WI38 (cell line): ENCODE measurements at regions not wholly inside any gene's neighbourhood (a gene's known extent, or its start where the extent isn't known, plus 50 kb on each side); places are given as distances from the start of the nearest gene placed in this dataset.

ENCODE experiments used
- H3K4me3 ChIP-seq: 2 replicates; pipeline ENCODE4 v1.5.1; 2011; ENCODE audit warnings: low read depth, mild to moderate bottlenecking, control low read depth, low read length
- CTCF ChIP-seq: IDR thresholded peaks from 2 replicates; pipeline ENCODE4 v1.5.1; 2012; ENCODE audit warnings: low read depth, mild to moderate bottlenecking, control low read depth, low read length

DNA sequence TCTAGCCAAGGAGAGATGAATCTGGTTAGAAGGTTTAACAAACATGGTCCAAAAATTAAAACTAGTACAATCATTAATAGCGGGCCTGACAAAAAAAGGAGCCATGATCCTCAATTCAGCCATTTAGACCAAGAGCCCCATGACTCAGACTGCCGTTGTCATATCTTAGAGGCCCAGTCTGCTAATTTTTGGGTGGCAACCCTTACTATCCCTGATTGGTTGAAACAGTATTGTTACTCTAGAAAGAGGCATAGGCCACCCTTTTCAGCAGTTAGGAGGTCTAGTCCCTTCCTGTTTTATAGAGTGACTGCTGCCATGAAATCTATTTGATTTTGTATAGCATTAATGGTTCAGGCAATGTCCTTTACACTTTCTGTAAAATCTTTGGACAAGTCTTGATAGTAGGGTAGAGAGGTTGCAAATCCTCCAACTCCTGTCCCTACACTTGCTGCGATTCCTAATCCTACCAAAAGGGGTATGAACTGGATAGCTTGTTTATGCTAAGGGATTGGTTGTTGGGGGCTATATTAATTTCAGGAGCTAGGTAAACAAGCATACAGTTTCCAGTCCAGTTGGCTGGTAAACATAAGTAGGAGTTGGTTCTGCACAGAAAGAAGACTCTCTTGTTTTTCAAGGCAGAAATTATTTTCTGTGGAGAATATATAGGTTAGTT is 1056.3 kb upstream of the CNTN5 start:
- no peak overlapping the region for H3K4me3 ChIP-seq
- TF ChIP-seq CTCF = no peak

DNA sequence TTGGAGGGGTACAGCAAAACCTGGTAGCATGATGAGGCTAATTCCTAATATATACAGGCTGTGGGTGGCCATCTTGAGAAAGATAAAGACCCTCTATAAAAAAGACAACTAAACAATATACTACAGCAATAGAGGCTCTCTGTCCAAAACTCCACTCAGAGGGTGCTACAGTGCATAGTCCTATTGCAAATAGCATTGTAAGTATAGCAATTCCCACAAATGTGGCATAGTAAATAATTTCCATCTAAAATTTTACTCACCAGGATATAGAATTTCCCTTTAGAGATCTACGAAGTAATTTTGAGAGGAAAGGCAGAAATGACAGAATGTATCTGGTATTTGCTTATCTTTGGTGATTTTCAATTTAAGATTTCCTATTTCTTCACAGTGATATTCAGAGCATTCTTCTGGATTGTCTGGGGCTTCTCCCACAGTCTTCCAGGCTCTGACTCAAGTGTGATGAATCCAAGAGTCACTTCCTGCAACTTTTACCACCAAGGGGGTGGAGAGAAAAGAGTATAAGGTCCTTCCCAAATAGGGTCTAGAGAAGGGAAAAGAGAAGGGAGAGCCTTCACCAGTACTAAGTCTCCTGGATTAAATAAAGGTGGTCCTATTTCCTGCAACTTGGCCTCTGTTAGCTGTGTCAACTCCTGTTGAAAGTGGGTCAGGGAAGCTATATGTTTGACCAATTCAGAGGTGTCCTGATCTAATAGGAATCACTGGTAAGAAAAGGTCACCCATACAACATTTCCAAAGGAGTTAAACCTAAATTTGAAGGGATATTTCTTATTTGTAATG is 1054.7 kb upstream of the CNTN5 start:
- TF ChIP-seq CTCF = no peak
- no peak overlapping the region for H3K4me3 ChIP-seq

DNA sequence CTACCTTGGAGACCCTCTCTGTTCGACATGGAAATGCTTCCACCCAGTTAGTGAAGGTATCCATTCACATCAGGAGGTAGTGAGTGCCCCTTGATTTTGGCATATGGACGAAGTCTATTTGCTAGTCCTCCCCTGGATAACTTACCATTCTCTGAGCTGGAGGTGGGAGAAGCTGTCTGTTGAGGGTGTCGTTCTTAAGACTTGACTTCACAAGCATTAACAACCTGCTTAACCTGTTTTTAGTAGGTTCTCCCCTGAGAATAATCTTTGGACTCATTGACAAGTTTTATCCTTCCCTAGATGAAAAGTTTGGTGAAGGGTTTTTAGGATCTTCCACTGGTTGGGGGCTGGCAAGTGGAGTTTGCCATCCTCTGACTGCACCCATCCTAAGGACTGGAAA is 1053.8 kb upstream of the CNTN5 start:
- no peak overlapping the region for H3K4me3 ChIP-seq
- no peak for TF ChIP-seq CTCF

- no peak overlapping the region for H3K4me3 ChIP-seq
- TF ChIP-seq CTCF = no peak
These were observed 1052.7 kb upstream of the CNTN5 start for GRCh38 chr11:97968071-97968470.

- no peak overlapping the region for H3K4me3 ChIP-seq
These were observed 1048.0 kb upstream of the CNTN5 start for GRCh38 chr11:97972731-97973130.

DNA sequence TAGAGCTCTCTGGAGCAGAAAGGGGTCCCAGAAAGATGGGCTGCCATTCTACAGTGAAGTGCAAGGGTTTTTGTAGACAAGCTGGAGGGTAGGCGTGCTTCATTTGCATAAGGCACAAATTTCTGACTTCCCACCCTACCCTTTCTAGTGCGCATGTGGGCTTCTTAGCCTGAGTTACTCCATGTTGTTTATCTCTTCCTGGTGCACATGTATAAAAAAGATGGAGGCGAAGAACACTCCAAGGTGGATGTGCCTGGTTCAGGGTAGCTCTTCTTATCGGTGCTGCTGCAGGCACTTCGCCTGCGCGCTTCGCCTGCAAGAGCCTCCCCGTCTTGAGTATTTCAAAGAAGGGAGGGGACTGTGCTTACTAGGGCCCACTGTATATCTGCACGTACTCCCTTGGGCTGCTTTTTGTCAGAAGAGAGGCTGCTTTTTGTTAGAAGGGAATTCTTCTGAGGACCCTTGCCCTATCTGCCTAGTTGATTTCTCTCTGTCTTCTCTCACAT is 1047.3 kb upstream of the CNTN5 start:
- no peak overlapping the region for H3K4me3 ChIP-seq

More at GRCh38 chr11:97972731-97973130, 1048.0 kb upstream of the CNTN5 start:
- TF ChIP-seq CTCF = no peak

More for the DNA sequence above, 1047.3 kb upstream of the CNTN5 start:
- no peak for TF ChIP-seq CTCF
